Iris pigment epithelial cell (primary cell): ENCODE measurements at regions not wholly inside any gene's neighbourhood (a gene's known extent, or its start where the extent isn't known, plus 50 kb on each side); places are given as distances from the start of the nearest gene placed in this dataset.
"Not testable (repeated sequence)": the region's sequence is repeated elsewhere in the genome, so short reads cannot be mapped to it uniquely, and the experiment has no call there.

Source experiments
- DNase-seq: peaks from one replicate; pipeline ENCODE4 v3.0.0-alpha.2; 2011; ENCODE audit warnings: low read depth

DNA sequence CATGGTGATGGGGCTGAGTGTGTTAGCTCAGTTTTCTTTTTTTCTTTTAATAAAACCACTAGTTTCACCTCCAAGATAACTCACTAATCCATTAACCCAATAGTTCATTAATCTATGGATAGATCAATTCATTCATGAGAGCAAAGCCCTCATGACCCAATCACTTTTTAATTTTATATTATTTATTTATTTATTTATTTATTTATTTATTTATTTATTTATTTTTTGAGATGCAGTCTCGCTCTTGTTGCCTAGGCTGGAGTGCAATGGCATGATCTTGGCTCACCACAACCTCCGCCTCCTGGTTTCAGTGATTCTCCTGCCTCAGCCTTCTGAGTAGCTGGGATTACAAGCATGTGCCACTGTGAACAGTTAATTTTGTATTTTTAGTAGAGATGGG is 1082.4 kb downstream of the DIPK2A start:
- DNase-seq = not testable (repeated sequence)

DNA sequence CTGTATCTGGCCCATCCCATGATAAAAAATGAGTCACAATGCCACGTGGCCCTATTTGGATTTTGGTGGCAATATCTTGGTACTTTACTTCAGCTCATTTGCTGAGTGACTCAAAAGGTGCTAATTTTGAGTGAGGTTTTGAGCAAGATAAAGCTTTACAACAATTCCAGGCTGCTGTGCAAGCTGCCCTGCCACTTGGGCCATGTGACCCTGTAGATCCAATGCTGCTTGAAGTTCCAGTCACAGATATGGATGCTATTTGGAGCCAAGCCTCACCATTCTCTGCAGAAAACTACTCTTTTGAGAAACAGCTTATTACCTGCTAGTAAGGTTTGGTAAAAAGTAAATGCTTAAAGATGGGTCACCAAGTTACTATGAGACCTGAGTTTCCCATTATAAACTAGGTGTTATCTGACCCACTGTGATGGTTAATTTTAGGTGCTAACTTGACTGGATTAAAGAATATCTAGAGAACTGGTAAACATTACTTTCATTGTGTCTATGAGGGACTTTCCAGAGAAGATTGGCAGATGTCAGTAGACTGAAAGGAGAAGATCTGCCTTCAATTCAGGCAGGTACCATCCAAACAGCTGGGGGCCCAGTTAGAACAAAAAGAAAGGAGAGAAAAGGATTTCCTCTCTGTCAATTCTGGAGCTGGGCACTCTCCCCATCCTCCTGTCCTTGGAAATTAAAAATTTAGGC is 1083.9 kb downstream of the DIPK2A start:
- DNase-seq = no peak

DNA sequence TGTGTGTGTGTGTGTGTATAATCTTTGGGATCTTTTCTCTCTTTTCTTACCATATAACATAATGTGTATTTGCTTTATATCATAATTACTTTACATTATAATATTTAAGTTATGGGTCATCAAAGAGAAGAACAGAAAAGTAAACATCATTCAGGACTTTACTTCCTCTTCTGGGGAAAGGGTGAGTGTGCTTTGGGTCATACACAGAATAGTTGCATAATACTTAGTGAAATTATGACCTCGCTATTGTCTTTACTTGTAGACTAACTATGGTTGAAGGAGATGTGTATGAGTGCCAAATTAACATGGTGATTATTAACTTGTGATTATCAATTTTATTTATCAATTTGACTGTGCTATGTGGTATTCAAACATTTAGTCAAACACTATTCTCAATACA is 1086.9 kb downstream of the DIPK2A start:
- peak; percentile 20 for DNase-seq

DNA sequence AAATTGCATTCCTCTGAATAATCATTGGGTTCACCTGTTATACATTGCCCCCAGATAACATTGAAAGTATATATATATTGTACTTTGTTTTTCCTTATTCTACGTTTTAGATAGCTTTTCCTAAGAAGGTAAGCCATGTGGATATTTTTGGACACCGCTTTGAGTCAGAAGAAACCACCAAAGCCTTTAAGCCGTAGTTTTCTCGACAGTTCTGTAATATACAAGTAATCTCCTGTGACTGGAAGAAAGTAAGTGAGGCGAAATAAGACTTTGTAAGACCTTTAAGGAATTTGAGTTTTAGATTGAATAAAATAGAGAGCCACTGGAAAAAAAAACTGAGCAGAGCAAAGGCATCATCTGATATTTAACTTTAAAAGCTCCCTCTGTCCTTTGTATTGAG is 1092.0 kb downstream of the DIPK2A start:
- no peak for DNase-seq

DNA sequence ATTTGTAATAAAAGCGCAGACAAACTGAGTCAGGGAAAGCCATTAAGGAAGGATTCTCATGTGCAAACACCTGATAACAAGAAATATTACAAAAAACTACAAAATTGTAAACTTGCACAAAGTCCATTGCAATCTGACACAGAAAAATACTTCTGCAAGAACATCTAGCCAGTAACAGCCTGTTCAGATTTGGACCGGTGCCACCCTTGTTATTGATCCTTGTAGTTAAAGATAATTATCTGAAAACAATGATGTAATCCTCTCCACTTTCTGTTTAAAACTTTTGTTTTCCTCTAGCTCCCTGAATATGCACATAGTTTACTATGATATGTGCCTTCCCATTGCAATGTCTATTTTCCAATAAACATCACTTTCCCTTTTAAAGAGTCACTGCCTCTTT is 1090.2 kb downstream of the PLOD2 start:
- no peak for DNase-seq

DNA sequence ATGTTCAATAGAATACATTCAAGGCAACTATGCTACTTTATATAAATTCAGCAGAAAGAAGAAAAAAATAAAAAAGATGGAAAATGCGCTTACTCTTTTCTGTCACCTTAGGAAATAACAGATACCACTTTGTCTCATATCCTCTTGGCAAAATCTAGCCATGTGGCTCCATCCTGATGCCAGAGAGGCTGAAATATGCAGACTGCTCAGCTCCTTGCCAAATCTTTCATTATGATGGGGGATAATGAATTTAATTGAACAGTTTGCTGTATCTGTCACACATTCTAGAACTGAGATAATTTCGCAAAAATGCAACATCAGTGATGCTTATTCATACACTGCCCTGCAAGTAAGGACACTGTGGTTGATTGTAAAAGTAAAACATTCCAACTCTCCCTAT is 1081.5 kb downstream of the PLOD2 start:
- no peak for DNase-seq

DNA sequence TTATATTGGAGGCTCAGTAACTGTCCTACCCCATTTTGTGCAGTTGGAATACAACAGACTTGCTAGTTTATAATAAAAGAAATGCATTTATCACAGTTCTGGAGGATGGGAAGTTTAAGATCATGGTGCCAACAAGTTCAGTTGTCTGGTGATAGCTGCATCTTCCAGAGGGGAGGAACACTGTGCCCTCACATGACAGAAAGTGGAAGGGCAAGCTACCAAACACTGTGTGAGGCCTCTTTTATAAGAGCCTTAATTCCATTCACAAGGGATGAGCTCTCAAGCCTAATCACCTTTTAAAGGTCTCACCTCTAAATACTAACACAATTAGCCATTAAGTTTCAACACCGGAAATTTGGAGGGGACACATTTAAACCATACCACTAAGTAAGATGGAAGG is 1073.9 kb downstream of the PLOD2 start:
- DNase-seq = no peak

DNA sequence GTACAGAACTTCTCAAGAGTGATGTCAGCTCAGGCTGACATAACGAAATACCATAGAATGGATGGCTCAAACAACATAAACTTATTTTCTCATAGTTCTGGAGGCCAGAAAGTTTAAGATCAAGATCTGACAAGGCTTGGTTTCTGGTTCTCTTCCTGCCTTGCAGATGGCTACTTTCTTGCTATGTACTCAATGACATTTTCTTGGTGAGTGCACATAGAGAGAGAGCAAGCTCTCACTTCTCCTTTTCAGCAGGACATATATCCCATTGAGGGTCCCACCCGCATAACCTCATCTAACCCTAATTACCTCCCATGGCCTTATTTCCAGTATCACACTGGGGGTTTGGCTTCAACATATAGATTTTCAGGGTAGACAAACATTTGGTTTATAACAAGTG is 1072.1 kb downstream of the PLOD2 start:
- DNase-seq = no peak

DNA sequence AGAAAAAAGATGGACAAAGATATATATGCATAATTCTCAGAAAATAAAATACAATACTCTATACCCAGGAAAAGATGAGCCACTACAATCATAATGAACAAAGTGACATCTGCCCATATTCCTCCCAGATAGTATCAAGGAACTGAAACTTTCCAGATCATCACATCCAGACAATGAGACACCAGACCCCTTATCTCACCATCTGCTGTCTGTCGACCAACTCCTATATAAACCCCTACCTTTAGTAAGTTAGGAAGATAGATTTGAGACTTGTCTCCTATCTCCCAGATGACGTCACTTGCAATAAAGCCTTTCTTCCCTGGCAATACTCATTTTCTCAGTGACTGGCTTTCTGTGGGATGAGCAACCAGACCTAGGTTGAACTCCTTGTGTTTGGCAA is 1071.6 kb downstream of the PLOD2 start:
- no peak for DNase-seq

DNA sequence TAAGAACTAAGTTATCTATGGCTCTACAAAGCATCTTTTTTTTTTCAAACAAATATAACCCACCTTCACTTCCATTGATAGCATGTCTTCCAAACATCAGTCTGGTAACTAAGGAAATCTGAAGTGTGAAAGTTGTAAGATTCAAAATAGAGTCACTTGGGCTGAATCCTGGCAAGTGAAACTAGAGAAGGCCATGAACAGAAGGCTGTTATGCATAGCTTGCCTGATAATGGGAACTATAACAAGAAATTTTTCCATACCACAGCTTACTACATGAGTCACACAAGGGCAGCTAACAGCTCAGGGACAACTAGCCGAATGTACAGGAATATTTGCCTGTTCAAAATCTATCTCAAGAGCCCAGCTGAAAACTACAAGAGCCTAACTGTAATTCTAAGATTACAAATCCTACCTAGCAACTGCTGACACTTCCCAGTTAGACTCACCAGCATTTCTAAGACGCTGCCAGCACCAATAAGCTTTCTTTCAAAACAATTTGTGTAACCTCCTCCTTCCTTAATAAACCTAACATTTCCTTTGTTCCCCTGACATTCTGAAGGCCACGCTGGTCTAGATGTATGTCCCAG is 1066.5 kb downstream of the PLOD2 start:
- DNase-seq = peak; percentile 87

DNA sequence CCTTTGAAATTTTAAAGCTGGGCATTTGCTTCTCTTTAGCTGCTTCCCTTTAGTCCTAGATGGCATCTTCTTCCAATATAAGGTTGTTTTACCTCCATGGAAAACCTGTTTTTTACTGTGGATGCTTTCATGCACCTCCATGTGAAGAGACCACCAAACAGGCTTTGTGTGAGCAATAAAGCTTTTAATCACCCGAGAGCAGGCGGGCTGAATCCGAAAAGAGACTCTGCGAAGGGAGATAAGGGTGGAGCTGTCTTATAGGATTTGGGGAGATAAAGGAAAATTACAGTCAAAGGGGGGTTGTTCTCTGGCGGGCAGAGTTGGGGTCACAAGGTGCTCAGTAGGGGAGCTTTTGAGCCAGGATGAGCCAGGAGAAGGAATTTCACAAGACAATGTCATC is 1049.8 kb downstream of the PLOD2 start:
- not testable (repeated sequence) for DNase-seq

DNA sequence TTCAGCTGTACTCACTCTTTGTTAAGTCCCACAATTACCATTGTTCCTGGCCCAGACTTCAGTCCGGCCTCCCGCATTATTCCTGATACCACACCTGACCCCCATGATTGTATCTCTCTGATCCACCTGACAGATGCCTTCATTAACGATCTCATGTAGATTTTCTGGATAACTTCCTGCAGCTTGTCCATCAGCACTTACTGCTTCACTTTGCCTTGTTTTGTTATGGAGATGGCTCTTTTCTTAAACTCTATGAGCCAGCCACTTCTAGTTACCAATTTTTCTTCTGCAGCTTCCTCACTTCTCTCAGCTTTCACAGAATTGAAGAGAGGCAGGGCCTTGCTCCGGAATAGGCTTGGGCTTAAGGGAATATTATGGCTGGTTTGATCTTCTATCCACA is 1044.2 kb downstream of the PLOD2 start:
- no peak for DNase-seq

DNA sequence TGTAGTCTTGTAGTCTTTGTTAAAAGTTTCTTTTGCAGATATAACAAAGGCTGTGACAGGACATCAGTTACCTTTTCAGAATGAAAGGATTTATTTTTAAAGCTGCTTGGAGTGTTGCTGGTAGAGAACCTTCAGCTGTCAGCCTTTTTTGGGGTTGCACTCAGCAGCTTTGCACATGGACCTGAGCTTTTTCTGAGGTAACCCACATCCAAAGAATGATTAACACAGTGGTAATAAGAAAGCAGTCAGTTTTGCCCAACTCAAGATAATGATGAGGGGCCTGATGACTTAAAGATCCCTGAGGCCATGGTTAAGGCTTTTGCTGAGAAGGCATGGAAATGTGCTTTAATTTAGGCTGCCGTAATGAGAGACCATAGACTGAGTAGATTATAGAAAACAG is 1042.7 kb downstream of the PLOD2 start:
- DNase-seq = no peak

DNA sequence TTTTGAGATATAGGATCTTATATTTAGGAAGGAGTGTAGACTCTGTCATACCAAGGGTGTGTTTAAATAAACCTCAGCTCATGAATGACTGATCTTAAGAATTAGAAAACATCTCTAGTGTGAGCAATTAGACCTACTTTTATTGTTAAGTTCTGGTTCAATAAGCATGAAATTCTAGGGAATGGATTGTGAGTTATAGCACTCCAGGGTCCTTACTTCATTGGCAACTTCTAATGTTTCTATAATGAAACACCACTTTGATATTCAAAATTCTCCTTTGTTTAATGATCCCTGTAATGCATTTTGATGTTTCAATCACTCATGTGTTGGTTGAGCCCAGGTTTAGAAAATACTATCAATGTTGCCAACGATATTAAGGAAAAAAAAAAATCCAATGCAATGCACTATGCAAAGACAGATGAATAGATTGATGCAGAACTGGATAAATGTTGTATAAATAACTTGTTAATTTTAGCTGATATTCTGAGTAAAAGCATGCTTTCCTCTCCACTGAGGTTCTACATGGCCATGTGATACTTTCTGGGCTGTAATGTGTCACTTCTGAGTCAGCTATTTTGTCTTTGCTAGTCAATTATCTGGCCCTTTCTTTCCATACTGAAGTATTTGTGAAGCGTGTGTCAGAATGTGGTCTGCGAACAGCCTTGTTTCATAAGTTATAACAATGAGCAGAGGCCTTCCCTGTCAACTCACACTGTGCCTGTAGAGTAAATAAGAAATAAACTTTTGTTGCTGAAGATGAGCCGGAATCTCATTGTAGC is 1035.9 kb downstream of the PLOD2 start:
- peak; percentile 10 for DNase-seq

DNA sequence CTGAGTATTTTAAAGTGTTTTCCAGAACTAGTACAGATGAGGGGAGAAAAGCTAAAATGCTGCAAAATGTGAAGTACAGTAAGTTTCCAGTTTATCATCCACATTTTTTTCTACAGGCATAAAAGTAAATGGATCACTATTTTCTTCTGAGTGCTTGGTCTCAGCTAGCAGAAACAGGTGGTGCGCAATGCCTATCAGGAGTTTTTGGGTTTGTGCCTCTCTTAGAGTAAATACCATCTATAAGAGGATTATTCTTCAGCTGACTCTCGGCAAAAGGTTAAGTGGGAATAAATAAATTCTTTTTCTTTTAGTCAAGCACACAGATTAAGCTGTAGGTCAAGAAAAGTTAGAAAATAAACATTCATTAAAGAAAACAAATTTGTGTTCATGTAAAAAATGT is 1027.7 kb downstream of the PLOD2 start:
- no peak for DNase-seq

DNA sequence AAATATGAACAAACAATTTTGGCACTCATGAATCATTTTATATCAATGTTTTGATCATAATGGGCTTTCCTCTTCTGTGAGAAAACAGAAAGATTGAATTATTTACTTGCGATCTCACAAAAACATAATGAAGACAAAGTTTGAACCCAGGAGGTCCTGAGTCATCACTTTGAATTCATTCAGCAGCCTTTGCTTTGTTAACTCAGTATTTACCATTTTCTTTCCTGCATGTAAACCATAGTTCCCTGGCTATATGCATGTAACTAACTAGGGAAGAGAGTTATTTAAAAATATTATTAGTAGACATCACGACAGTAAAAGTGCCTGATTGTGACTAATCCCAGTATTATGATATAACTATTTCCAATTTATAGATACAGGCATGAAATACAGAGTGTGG is 1026.2 kb downstream of the PLOD2 start:
- no peak for DNase-seq

DNA sequence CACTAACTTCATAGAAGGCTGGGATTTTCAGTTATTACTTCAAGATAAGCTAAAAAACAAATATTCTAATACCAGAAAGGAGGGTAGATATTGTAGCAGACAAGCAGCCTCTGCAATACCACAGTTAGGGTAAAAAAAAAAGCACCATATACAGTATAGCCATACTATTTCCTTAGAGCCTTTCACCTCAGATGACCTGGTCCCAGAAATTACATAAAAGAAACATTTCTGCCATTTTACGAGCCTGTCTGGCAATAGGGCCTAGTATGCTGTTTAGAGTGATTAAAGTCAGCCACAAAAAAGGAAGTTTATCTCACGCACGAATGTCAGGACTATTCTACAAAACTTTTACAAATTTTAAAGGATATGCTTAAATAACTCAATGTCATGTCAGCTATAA is 1016.6 kb downstream of the PLOD2 start:
- DNase-seq = no peak

DNA sequence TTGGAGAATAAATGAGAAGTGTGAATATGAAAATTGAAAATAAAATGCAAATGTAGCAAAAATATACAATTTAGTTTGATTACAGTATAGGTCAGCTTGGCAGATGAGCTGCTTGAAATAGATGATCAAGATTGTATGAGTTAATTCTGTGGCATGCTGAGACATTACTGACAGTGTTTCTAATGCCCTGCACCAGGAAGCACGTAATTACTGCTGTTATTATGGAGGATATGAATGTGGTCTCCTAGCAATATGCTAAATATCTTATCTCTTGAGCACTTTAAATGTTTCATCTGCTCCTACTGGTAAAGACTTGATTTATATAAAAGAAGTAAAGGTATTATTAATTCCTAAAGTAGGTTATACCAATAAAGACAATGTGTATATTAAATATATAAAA is 1015.5 kb downstream of the PLOD2 start:
- peak; percentile 1 for DNase-seq

DNA sequence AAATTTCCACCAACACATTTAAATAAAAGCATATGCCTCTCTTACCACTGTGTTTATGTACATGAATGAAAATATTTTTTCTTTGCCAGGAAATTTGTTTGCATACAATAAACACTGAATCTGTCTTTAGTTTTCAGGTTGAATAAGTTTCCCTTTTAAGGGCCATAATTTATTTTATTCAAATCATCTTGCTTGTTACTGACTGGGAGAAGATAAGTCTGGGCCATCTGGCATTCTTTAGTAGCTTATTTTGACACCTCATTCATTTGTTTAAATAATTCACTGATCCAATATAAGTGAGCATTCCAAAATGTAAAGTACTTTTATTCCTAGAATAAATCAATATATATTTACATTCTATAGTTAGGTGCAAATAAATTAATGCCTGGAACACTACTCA is 1001.3 kb downstream of the PLOD2 start:
- no peak for DNase-seq

DNA sequence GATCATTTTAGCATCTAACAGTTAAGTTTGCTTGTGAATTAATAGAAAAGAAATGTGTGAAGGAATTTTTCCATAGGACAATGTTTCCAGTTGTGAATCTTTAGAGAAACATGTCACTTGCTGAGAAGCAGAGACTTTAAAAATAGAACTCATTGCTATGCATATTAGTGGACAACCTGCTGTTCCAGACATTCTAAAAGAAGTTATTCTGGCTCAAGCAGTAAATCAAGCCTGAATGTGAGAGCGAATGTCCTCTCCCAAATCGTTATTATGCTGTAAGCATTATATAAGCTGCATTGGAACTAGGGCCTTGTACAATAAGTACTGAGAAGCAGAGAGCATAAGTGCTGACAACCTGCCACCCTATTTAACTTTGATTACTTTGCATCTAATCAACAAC is 990.9 kb downstream of the PLOD2 start:
- DNase-seq = no peak

DNA sequence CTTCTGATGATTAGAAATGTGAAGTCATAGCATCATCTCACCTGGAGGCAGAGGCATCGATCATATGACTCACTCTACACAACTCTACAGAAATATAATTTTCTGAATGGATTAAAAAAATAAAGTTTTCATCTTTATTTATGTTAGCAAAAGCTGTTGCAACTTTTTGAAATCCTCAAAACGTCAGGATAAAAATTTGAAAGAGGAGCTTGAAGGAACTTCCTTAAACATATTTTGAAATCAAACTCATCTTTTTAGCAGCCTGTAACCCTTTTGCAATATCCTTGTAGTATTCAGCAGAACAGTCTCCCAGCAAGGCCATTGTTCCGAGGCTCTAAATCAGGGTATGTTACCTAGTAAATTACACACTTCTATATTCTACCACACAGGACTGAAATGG is 985.4 kb downstream of the PLOD2 start:
- no peak for DNase-seq

DNA sequence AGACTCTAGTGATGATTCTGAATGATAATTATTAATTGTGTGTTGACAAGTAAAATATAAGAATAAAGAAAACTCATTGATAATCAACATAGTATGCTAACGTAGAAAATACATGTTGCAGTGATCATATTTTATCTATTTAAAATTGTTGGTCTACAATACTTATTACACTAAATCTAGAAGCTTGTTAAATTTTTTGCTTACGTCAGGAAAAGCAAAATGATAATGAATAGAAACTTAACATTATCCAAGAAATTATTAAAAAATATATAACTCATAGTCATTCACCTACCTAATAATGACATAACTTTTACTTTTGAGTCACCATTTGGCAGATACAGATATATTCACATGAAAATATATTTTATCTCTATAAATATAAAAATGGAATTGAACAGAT is 984.1 kb downstream of the PLOD2 start:
- no peak for DNase-seq

DNA sequence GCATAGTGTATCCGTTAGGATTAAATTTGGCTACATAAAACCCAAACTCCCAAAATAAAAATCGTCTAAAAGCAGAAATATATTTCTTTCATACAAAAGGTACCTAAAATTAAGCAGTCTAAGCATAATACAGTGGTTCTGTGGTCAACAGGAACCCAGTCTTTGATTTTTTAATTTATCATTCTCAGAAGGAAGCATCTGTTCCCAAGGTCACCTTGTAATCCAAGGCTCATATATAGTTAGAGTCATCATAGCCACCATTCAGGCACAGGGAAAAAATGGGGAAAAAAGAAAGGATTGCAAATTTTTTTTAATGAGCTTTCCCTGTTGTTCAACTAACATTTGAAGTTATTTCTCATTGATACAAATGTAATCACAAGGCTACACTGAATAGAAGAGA is 983.2 kb downstream of the PLOD2 start:
- DNase-seq = no peak
